ENCODE measurements at regions not wholly inside any gene's neighbourhood (a gene's known extent, or its start where the extent isn't known, plus 50 kb on each side); places are given as distances from the start of the nearest gene placed in this dataset.

DNA sequence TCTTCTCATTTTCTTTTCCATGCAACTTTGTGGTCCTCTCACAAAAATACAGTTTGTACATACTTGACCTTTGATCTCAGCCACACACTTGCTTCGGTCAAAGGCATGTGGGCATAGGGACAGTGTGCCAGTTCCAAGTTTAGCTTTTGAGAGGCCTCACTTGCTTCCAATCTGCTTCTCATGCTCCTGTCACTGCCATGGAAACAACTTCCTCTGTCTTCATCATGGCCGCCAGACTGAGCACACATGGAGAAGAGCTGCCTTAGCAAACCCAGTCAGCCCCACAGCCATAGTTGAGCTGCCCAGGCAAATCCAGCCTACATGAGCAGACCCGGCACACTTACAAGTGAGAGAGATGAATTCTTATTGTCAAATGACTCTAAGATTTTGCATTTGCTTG lies 138.2 kb upstream of the TUSC1 start:
- no TSS peak for BruUV-seq (replicated peaks)
- no peak overlapping the region for H3K4me3 ChIP-seq (ENCODE audit: low read depth in 2 of 2, low read length in 2 of 2)
- H3K4me1 ChIP-seq (ENCODE audit: control insufficient read depth, insufficient read depth, low read length): no peaks in the 10 kb centered on the region
- in situ Hi-C loops (cut with HindIII; ENCODE audit: low pct_unique_long_range_greater_than_20kb, low sequenced_read_pairs): no loop called here
- TF ChIP-seq, protein P1, sequence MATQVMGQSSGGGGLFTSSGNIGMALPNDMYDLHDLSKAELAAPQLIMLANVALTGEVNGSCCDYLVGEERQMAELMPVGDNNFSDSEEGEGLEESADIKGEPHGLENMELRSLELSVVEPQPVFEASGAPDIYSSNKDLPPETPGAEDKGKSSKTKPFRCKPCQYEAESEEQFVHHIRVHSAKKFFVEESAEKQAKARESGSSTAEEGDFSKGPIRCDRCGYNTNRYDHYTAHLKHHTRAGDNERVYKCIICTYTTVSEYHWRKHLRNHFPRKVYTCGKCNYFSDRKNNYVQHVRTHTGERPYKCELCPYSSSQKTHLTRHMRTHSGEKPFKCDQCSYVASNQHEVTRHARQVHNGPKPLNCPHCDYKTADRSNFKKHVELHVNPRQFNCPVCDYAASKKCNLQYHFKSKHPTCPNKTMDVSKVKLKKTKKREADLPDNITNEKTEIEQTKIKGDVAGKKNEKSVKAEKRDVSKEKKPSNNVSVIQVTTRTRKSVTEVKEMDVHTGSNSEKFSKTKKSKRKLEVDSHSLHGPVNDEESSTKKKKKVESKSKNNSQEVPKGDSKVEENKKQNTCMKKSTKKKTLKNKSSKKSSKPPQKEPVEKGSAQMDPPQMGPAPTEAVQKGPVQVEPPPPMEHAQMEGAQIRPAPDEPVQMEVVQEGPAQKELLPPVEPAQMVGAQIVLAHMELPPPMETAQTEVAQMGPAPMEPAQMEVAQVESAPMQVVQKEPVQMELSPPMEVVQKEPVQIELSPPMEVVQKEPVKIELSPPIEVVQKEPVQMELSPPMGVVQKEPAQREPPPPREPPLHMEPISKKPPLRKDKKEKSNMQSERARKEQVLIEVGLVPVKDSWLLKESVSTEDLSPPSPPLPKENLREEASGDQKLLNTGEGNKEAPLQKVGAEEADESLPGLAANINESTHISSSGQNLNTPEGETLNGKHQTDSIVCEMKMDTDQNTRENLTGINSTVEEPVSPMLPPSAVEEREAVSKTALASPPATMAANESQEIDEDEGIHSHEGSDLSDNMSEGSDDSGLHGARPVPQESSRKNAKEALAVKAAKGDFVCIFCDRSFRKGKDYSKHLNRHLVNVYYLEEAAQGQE (IDR thresholded peaks at IDR 0.05; ENCODE audit: insufficient read depth in 1 of 2, low read depth in 2 of 2, low read length in 1 of 2): no peak
- no peak for TF ChIP-seq SIN3A (IDR thresholded peaks at IDR 0.05; ENCODE audit: borderline replicate concordance, insufficient read depth, low read depth, low read length)
- TF ChIP-seq TCF7L2 (IDR thresholded peaks at IDR 0.05; ENCODE audit: low read depth, low read length): no peak
- TF ChIP-seq, protein P2, sequence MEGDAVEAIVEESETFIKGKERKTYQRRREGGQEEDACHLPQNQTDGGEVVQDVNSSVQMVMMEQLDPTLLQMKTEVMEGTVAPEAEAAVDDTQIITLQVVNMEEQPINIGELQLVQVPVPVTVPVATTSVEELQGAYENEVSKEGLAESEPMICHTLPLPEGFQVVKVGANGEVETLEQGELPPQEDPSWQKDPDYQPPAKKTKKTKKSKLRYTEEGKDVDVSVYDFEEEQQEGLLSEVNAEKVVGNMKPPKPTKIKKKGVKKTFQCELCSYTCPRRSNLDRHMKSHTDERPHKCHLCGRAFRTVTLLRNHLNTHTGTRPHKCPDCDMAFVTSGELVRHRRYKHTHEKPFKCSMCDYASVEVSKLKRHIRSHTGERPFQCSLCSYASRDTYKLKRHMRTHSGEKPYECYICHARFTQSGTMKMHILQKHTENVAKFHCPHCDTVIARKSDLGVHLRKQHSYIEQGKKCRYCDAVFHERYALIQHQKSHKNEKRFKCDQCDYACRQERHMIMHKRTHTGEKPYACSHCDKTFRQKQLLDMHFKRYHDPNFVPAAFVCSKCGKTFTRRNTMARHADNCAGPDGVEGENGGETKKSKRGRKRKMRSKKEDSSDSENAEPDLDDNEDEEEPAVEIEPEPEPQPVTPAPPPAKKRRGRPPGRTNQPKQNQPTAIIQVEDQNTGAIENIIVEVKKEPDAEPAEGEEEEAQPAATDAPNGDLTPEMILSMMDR (IDR thresholded peaks at IDR 0.05): no peak
- no peak overlapping the region for H3K27ac ChIP-seq (ENCODE audit: low read length)
- intact Hi-C loops (cut with micrococcal nuclease; ENCODE audit: unreplicated experiment): no loop called here
- POLR2A ChIA-PET: no interaction called here
- H3K9me3 ChIP-seq (ENCODE audit: control insufficient read depth, insufficient read depth, low read depth, low read length): no peaks in the 10 kb centered on the region
- CTCF ChIA-PET: no interaction called here
- no peak for ATAC-seq
- DNase-seq (ENCODE audit: low read depth, low spot score): no peak
- H3K36me3 ChIP-seq (ENCODE audit: control insufficient read depth, insufficient read depth, low read length): no peaks in the 10 kb centered on the region
- no peaks in the 10 kb centered on the region for H3K27me3 ChIP-seq (ENCODE audit: control insufficient read depth, insufficient read depth, low read length)

DNA sequence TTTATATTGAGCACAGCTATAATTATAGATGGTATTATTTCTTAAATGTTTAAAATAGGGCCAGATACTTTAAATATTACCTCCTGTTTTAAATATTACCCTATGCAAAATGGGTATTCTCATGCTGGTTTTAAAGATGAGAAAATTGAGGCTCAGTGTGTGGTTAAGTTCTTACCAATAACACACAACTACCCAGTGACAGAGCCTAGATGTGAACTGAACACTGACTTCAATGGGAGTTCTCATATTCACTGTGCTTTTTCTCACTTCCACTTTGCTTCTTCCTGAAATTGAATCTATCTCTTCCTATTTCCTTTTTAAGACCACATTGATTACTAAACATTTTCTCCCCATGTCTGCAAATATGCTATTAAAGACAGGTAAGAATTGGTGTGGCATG lies 135.8 kb upstream of the TUSC1 start:
- no peak for DNase-seq (ENCODE audit: low read depth, low spot score)
- H3K4me3 ChIP-seq (ENCODE audit: low read depth in 2 of 2, low read length in 2 of 2): no peak overlapping the region
- no peak for TF ChIP-seq POLR2AphosphoS5 (IDR thresholded peaks at IDR 0.05; ENCODE audit: low read depth, low read length)
- no peaks in the 10 kb centered on the region for H3K9me3 ChIP-seq (ENCODE audit: control insufficient read depth, insufficient read depth, low read depth, low read length)
- BruUV-seq (replicated peaks): no TSS peak
- no peaks in the 10 kb centered on the region for H3K27me3 ChIP-seq (ENCODE audit: control insufficient read depth, insufficient read depth, low read length)
- ChIA-PET POLR2A (no interaction called here), CTCF (no interaction called here)
- H3K27ac ChIP-seq (ENCODE audit: low read length): no peak overlapping the region
- H3K4me1 ChIP-seq (ENCODE audit: control insufficient read depth, insufficient read depth, low read length): no peaks in the 10 kb centered on the region
- no peak for ATAC-seq
- in situ Hi-C loops (cut with HindIII; ENCODE audit: low pct_unique_long_range_greater_than_20kb, low sequenced_read_pairs): no loop called here
- H3K36me3 ChIP-seq (ENCODE audit: control insufficient read depth, insufficient read depth, low read length): no peaks in the 10 kb centered on the region
- intact Hi-C loops (cut with micrococcal nuclease; ENCODE audit: unreplicated experiment): no loop called here

DNA sequence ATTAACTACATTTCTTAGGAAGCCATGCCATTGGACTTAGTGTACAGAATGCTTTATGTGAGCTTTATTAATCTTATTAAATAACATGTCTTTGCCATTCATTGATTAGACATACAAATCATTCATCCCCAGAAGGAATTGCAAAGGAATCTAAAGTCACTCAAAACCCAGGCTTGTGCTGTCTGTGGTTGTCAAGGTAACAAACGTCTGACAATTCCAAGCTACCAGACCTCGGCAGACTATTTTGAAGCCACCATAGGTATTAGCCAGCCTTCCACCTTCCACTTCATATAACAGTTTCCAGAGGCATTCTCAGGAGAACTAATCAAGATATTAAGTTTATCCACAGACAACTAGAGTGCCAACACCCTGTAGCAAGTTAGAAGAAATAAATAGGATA lies 135.2 kb upstream of the TUSC1 start:
- in situ Hi-C loops (cut with HindIII; ENCODE audit: low pct_unique_long_range_greater_than_20kb, low sequenced_read_pairs): no loop called here
- no TSS peak for BruUV-seq (replicated peaks)
- POLR2A ChIA-PET: no interaction called here

More for the DNA sequence above, 135.2 kb upstream of the TUSC1 start:
- CTCF ChIA-PET: no interaction called here
- intact Hi-C loops (cut with micrococcal nuclease; ENCODE audit: unreplicated experiment): no loop called here
- DNase-seq (ENCODE audit: low read depth, low spot score) (no peak), ATAC-seq (no peak)
- TF ChIP-seq SIN3A (IDR thresholded peaks at IDR 0.05; ENCODE audit: borderline replicate concordance, insufficient read depth, low read depth, low read length) (no peak), TCF7L2 (IDR thresholded peaks at IDR 0.05; ENCODE audit: low read depth, low read length) (no peak), POLR2AphosphoS5 (IDR thresholded peaks at IDR 0.05; ENCODE audit: low read depth, low read length) (no peak)
- TF ChIP-seq, protein P1 (IDR thresholded peaks at IDR 0.05; ENCODE audit: insufficient read depth in 1 of 2, low read depth in 2 of 2, low read length in 1 of 2): no peak
- TF ChIP-seq, protein P2 (IDR thresholded peaks at IDR 0.05): no peak
- no peaks in the 10 kb centered on the region for H3K4me1 ChIP-seq (ENCODE audit: control insufficient read depth, insufficient read depth, low read length)
- H3K9me3 ChIP-seq (ENCODE audit: control insufficient read depth, insufficient read depth, low read depth, low read length): no peaks in the 10 kb centered on the region
- H3K27ac ChIP-seq (ENCODE audit: low read length): no peak overlapping the region
- no peak overlapping the region for H3K4me3 ChIP-seq (ENCODE audit: low read depth in 2 of 2, low read length in 2 of 2)
- H3K36me3 ChIP-seq (ENCODE audit: control insufficient read depth, insufficient read depth, low read length): no peaks in the 10 kb centered on the region
- H3K27me3 ChIP-seq (ENCODE audit: control insufficient read depth, insufficient read depth, low read length): no peaks in the 10 kb centered on the region
